ENCODE measurements at regions not wholly inside any gene's neighbourhood (a gene's known extent, or its start where the extent isn't known, plus 50 kb on each side); places are given as distances from the start of the nearest gene placed in this dataset.
"Not testable (repeated sequence)": the region's sequence is repeated elsewhere in the genome, so short reads cannot be mapped to it uniquely, and the experiment has no call there.

GRCh38 chr10:9111976-9112375, 1057.5 kb downstream of the GATA3 start:
- POLR2A ChIA-PET, result no interaction called here
- peaks cover 0 to 5% of the 10 kb centered on the region in 2 experiments for H3K4me1 ChIP-seq (ENCODE audit: control insufficient read depth in 1 of 2, extremely low read depth in 1 of 2, insufficient read depth in 2 of 2, low read length in 2 of 2)
- DNase-seq (no peak), ATAC-seq (replicated peaks in 1 of 4) (no peak)
- CTCF ChIA-PET, result no interaction called here
- H3K27ac ChIP-seq (ENCODE audit: low read length), result no peak overlapping the region
- H3K27ac Mint-ChIP-seq, result no peak overlapping the region
- no peaks in the 10 kb centered on the region for H3K9me3 ChIP-seq
- no peaks in the 10 kb centered on the region for H3K27me3 ChIP-seq (replicated peaks in 1 of 2; ENCODE audit: control insufficient read depth in 2 of 2, extremely low read depth in 1 of 2, insufficient read depth in 2 of 2, low read length in 1 of 2)
- H3K36me3 Mint-ChIP-seq, result no peaks in the 10 kb centered on the region
- no peak overlapping the region for H3K4me3 ChIP-seq (ENCODE audit: control insufficient read depth in 1 of 2, extremely low read depth in 1 of 2, low read length in 1 of 2)
- 86% methylated on average over 1 of the region's 4 CpGs for WGBS (ENCODE audit: insufficient coverage)
- no peak overlapping the region for H3K4me3 Mint-ChIP-seq
- no peaks in the 10 kb centered on the region for H3K36me3 ChIP-seq (ENCODE audit: control insufficient read depth in 2 of 2, extremely low read depth in 1 of 2, insufficient read depth in 1 of 2, low read length in 1 of 2)
- H3K9me3 Mint-ChIP-seq, result no peaks in the 10 kb centered on the region
- peaks cover 5 to 7% (median 7%) of the 10 kb centered on the region in 3 donors for H3K4me1 Mint-ChIP-seq
- H3K27me3 Mint-ChIP-seq, result peaks cover 0 to 1% of the 10 kb centered on the region in 2 donors

GRCh38 chr10:9126728-9127127, 1072.2 kb downstream of the GATA3 start:
- Mint-ChIP-seq H3K4me1 (no peaks in the 10 kb centered on the region), H3K27me3 (peaks cover 0 to 2% of the 10 kb centered on the region in 2 donors), H3K4me3 (no peak overlapping the region), H3K36me3 (no peaks in the 10 kb centered on the region), H3K9me3 (peaks cover 0 to under 1% (median 0%) of the 10 kb centered on the region in 3 donors), H3K27ac (no peak overlapping the region)
- Histone ChIP-seq H3K4me3 (ENCODE audit: control insufficient read depth in 1 of 2, extremely low read depth in 1 of 2, low read length in 1 of 2) (no peak overlapping the region), H3K4me1 (ENCODE audit: control insufficient read depth in 1 of 2, extremely low read depth in 1 of 2, insufficient read depth in 2 of 2, low read length in 2 of 2) (no peaks in the 10 kb centered on the region), H3K36me3 (ENCODE audit: control insufficient read depth in 2 of 2, extremely low read depth in 1 of 2, insufficient read depth in 1 of 2, low read length in 1 of 2) (no peaks in the 10 kb centered on the region), H3K27me3 (replicated peaks in 1 of 2; ENCODE audit: control insufficient read depth in 2 of 2, extremely low read depth in 1 of 2, insufficient read depth in 2 of 2, low read length in 1 of 2) (no peaks in the 10 kb centered on the region), H3K27ac (ENCODE audit: low read length) (no peak overlapping the region), H3K9me3 (no peaks in the 10 kb centered on the region)
- DNase-seq, result no peak
- 59% methylated on average over 2 of the region's 4 CpGs for WGBS (ENCODE audit: insufficient coverage)
- no peak for ATAC-seq (replicated peaks in 1 of 4)
- ChIA-PET POLR2A (interaction anchor here in 1 of 2 donors (0.6 kb wide), 1 partner anchor 21 kb away, joined by 3 read pairs; no protein-coding TSS in a partner anchor), CTCF (interaction anchor here in 1 of 2 donors (0.6 kb wide), 1 partner anchor 15 kb away, joined by 7 read pairs; no protein-coding TSS in a partner anchor)

- Histone ChIP-seq H3K4me3 (ENCODE audit: control insufficient read depth in 1 of 2, extremely low read depth in 1 of 2, low read length in 1 of 2) (no peak overlapping the region), H3K4me1 (ENCODE audit: control insufficient read depth in 1 of 2, extremely low read depth in 1 of 2, insufficient read depth in 2 of 2, low read length in 2 of 2) (no peaks in the 10 kb centered on the region), H3K27ac (ENCODE audit: low read length) (no peak overlapping the region), H3K27me3 (replicated peaks in 1 of 2; ENCODE audit: control insufficient read depth in 2 of 2, extremely low read depth in 1 of 2, insufficient read depth in 2 of 2, low read length in 1 of 2) (no peaks in the 10 kb centered on the region), H3K36me3 (ENCODE audit: control insufficient read depth in 2 of 2, extremely low read depth in 1 of 2, insufficient read depth in 1 of 2, low read length in 1 of 2) (no peaks in the 10 kb centered on the region), H3K9me3 (no peaks in the 10 kb centered on the region)
- no peak for DNase-seq
- ChIA-PET POLR2A (no interaction called here), CTCF (no interaction called here)
- 57% methylated on average over 2 of the region's 2 CpGs for WGBS (ENCODE audit: insufficient coverage)
- Mint-ChIP-seq H3K9me3 (peaks cover 0 to 3% (median 0%) of the 10 kb centered on the region in 3 donors), H3K27me3 (no peaks in the 10 kb centered on the region), H3K4me3 (no peak overlapping the region), H3K4me1 (no peaks in the 10 kb centered on the region), H3K36me3 (no peaks in the 10 kb centered on the region), H3K27ac (no peak overlapping the region)
- no peak for ATAC-seq (replicated peaks in 1 of 4)
Measured at GRCh38 chr10:9137368-9137767, 1082.9 kb downstream of the GATA3 start.

- H3K9me3 ChIP-seq; H3K4me1 Mint-ChIP-seq; ATAC-seq (replicated peaks in 1 of 4); H3K4me1 ChIP-seq (ENCODE audit: control insufficient read depth in 1 of 2, extremely low read depth in 1 of 2, insufficient read depth in 2 of 2, low read length in 2 of 2); H3K27ac Mint-ChIP-seq; DNase-seq; H3K27ac ChIP-seq (ENCODE audit: low read length); H3K27me3 Mint-ChIP-seq; H3K36me3 ChIP-seq (ENCODE audit: control insufficient read depth in 2 of 2, extremely low read depth in 1 of 2, insufficient read depth in 1 of 2, low read length in 1 of 2); H3K36me3 Mint-ChIP-seq; POLR2A ChIA-PET; H3K4me3 Mint-ChIP-seq; H3K4me3 ChIP-seq (ENCODE audit: control insufficient read depth in 1 of 2, extremely low read depth in 1 of 2, low read length in 1 of 2); CTCF ChIA-PET; H3K27me3 ChIP-seq (replicated peaks in 1 of 2; ENCODE audit: control insufficient read depth in 2 of 2, extremely low read depth in 1 of 2, insufficient read depth in 2 of 2, low read length in 1 of 2); H3K9me3 Mint-ChIP-seq: not testable (repeated sequence)
- WGBS (ENCODE audit: insufficient coverage), result no CpG with 5 or more reads among the region's 1 CpG
Measured at GRCh38 chr10:9138829-9139228, 1084.3 kb downstream of the GATA3 start.

- DNase-seq (no peak), ATAC-seq (replicated peaks in 1 of 4) (no peak)
- Mint-ChIP-seq H3K27me3 (no peaks in the 10 kb centered on the region), H3K9me3 (peaks cover 0 to 3% (median 0%) of the 10 kb centered on the region in 3 donors), H3K27ac (no peak overlapping the region), H3K4me3 (no peak overlapping the region), H3K4me1 (no peaks in the 10 kb centered on the region), H3K36me3 (no peaks in the 10 kb centered on the region)
- no peaks in the 10 kb centered on the region for H3K9me3 ChIP-seq
- H3K4me3 ChIP-seq (ENCODE audit: control insufficient read depth in 1 of 2, extremely low read depth in 1 of 2, low read length in 1 of 2), result no peak overlapping the region
- ChIA-PET CTCF (no interaction called here), POLR2A (no interaction called here)
- no peaks in the 10 kb centered on the region for H3K36me3 ChIP-seq (ENCODE audit: control insufficient read depth in 2 of 2, extremely low read depth in 1 of 2, insufficient read depth in 1 of 2, low read length in 1 of 2)
- no peaks in the 10 kb centered on the region for H3K27me3 ChIP-seq (replicated peaks in 1 of 2; ENCODE audit: control insufficient read depth in 2 of 2, extremely low read depth in 1 of 2, insufficient read depth in 2 of 2, low read length in 1 of 2)
- H3K27ac ChIP-seq (ENCODE audit: low read length), result no peak overlapping the region
- WGBS (ENCODE audit: insufficient coverage), result no CpG with 5 or more reads among the region's 3 CpGs
- H3K4me1 ChIP-seq (ENCODE audit: control insufficient read depth in 1 of 2, extremely low read depth in 1 of 2, insufficient read depth in 2 of 2, low read length in 2 of 2), result no peaks in the 10 kb centered on the region
Measured at GRCh38 chr10:9140373-9140772, 1085.9 kb downstream of the GATA3 start.

- H3K4me3 Mint-ChIP-seq, result no peak overlapping the region
- POLR2A ChIA-PET, result interaction anchor here (0.6 kb wide), 3 partner anchors 20 to 53 kb away, joined by 3 read pairs; no protein-coding TSS in a partner anchor
Measured at GRCh38 chr10:9147475-9147874, 1093.0 kb downstream of the GATA3 start.

GRCh38 chr10:9149134-9149533, 1094.6 kb downstream of the GATA3 start:
- Mint-ChIP-seq H3K27ac (no peak overlapping the region), H3K9me3 (no peaks in the 10 kb centered on the region), H3K4me3 (no peak overlapping the region), H3K27me3 (peaks cover 0 to 1% of the 10 kb centered on the region in 2 donors), H3K4me1 (no peaks in the 10 kb centered on the region), H3K36me3 (no peaks in the 10 kb centered on the region)
- Histone ChIP-seq H3K27me3 (replicated peaks in 1 of 2; ENCODE audit: control insufficient read depth in 2 of 2, extremely low read depth in 1 of 2, insufficient read depth in 2 of 2, low read length in 1 of 2) (no peaks in the 10 kb centered on the region), H3K27ac (ENCODE audit: low read length) (no peak overlapping the region), H3K4me3 (ENCODE audit: control insufficient read depth in 1 of 2, extremely low read depth in 1 of 2, low read length in 1 of 2) (no peak overlapping the region), H3K36me3 (ENCODE audit: control insufficient read depth in 2 of 2, extremely low read depth in 1 of 2, insufficient read depth in 1 of 2, low read length in 1 of 2) (no peaks in the 10 kb centered on the region), H3K9me3 (no peaks in the 10 kb centered on the region), H3K4me1 (ENCODE audit: control insufficient read depth in 1 of 2, extremely low read depth in 1 of 2, insufficient read depth in 2 of 2, low read length in 2 of 2) (no peaks in the 10 kb centered on the region)
- ChIA-PET POLR2A (no interaction called here), CTCF (no interaction called here)
- DNase-seq (no peak), ATAC-seq (replicated peaks in 1 of 4) (no peak)

More at GRCh38 chr10:9147475-9147874, 1093.0 kb downstream of the GATA3 start:
- no peaks in the 10 kb centered on the region for H3K36me3 ChIP-seq (ENCODE audit: control insufficient read depth in 2 of 2, extremely low read depth in 1 of 2, insufficient read depth in 1 of 2, low read length in 1 of 2)
- no peak overlapping the region for H3K4me3 ChIP-seq (ENCODE audit: control insufficient read depth in 1 of 2, extremely low read depth in 1 of 2, low read length in 1 of 2)
- Mint-ChIP-seq H3K27me3 (peaks cover 0 to 1% of the 10 kb centered on the region in 2 donors), H3K9me3 (no peaks in the 10 kb centered on the region), H3K4me1 (no peaks in the 10 kb centered on the region), H3K36me3 (no peaks in the 10 kb centered on the region), H3K27ac (no peak overlapping the region)
- H3K27ac ChIP-seq (ENCODE audit: low read length), result no peak overlapping the region
- no peak for DNase-seq
- no peaks in the 10 kb centered on the region for H3K27me3 ChIP-seq (replicated peaks in 1 of 2; ENCODE audit: control insufficient read depth in 2 of 2, extremely low read depth in 1 of 2, insufficient read depth in 2 of 2, low read length in 1 of 2)
- H3K4me1 ChIP-seq (ENCODE audit: control insufficient read depth in 1 of 2, extremely low read depth in 1 of 2, insufficient read depth in 2 of 2, low read length in 2 of 2), result no peaks in the 10 kb centered on the region
- H3K9me3 ChIP-seq, result no peaks in the 10 kb centered on the region
- CTCF ChIA-PET, result interaction anchor here (0.6 to 0.8 kb wide), 4 partner anchors 9 to 1199 kb away, joined by 3 to 6 read pairs (median 3); no protein-coding TSS in a partner anchor
- no peak for ATAC-seq (replicated peaks in 1 of 4)
- no CpG with 5 or more reads among the region's 6 CpGs for WGBS (ENCODE audit: insufficient coverage)
